Duodenal mucosa (tissue), 2 donors: ENCODE measurements at regions not wholly inside any gene's neighbourhood (a gene's known extent, or its start where the extent isn't known, plus 50 kb on each side); places are given as distances from the start of the nearest gene placed in this dataset.
"Not testable (repeated sequence)": the region's sequence is repeated elsewhere in the genome, so short reads cannot be mapped to it uniquely, and the experiment has no call there.

ENCODE experiments used
- H3K27ac ChIP-seq: one replicate; pipeline ENCODE4 v1.7.0; 2013; ENCODE audit warnings: low read depth, low read length
- H3K27me3 ChIP-seq, 2 donors: one replicate each; pipeline ENCODE4 v1.7.0; 2013; ENCODE audit warnings: low read length in 2 of 2, control low read depth in 1 of 2; ENCODE audit not compliant: insufficient read depth in 2 of 2, control insufficient read depth in 1 of 2
- H3K36me3 ChIP-seq, 2 donors: one replicate each; pipeline ENCODE4 v1.7.0; 2013; ENCODE audit warnings: low read length in 2 of 2, control low read depth in 1 of 2; ENCODE audit not compliant: insufficient read depth in 2 of 2, control insufficient read depth in 1 of 2
- H3K4me1 ChIP-seq, 2 donors: one replicate each; pipeline ENCODE4 v1.7.0; 2013; ENCODE audit warnings: low read length in 2 of 2, control low read depth in 1 of 2; ENCODE audit not compliant: insufficient read depth in 2 of 2, control insufficient read depth in 1 of 2
- H3K4me3 ChIP-seq, 2 donors: one replicate each; pipeline ENCODE4 v1.7.0; 2013; ENCODE audit warnings: low read length in 2 of 2, low read depth in 1 of 2
- H3K9ac ChIP-seq, 2 donors: one replicate each; pipeline ENCODE4 v1.7.0; 2013; ENCODE audit warnings: low read length in 2 of 2, low read depth in 1 of 2
- H3K9me3 ChIP-seq, 2 donors: one replicate each; pipeline ENCODE4 v1.7.0; 2013; ENCODE audit warnings: low read length in 2 of 2, control low read depth in 1 of 2; ENCODE audit not compliant: control insufficient read depth in 1 of 2

DNA sequence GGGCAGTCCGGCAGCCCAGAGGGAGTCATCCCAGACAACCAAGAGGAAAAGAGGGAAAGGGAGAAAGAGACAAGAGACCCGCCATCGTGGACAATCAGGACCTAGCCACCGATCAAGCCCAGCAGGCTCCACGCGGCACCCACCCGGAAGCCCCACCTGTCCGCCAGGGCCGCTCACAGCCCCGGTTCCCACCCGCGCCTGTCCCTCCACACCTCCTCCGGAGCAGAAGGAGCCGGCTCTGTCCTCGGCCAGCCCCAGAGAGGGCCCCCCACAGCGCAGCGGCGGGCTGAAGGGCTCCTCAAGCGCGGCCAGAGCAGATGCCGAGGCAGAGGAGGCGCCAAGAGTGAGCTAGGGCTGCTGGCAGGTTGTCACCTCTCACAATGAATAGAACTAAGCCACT, 784.7 kb upstream of the FBXO33 start:
- Histone ChIP-seq H3K9ac (no peak overlapping the region), H3K4me3 (no peak overlapping the region), H3K36me3 (no peaks in the 10 kb centered on the region), H3K27ac (no peak overlapping the region), H3K27me3 (no peaks in the 10 kb centered on the region), H3K4me1 (no peaks in the 10 kb centered on the region), H3K9me3 (peaks cover 0 to 2% of the 10 kb centered on the region in 2 donors)

DNA sequence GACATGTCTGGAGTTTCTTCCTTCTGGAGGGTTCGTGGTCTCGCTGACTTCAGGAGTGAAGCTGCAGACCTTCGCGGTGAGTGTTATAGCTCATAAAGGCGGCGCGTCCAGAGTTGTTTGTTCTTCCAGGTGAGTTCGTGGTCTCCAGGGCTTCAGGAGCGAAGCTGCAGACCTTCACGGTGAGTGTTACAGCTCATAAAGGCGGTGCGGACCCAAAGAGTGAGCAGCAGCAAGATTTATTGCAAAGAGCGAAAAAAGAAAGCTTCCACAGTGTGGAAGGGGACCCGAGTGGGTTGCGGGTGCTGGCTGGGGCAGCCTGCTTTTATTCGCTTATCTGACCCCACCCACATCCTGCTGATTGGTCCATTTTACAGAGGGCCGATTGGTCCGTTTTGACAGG, 784.2 kb upstream of the FBXO33 start:
- H3K9ac ChIP-seq, H3K9me3 ChIP-seq, H3K27ac ChIP-seq, H3K27me3 ChIP-seq, H3K36me3 ChIP-seq, H3K4me1 ChIP-seq, H3K4me3 ChIP-seq: not testable (repeated sequence)

DNA sequence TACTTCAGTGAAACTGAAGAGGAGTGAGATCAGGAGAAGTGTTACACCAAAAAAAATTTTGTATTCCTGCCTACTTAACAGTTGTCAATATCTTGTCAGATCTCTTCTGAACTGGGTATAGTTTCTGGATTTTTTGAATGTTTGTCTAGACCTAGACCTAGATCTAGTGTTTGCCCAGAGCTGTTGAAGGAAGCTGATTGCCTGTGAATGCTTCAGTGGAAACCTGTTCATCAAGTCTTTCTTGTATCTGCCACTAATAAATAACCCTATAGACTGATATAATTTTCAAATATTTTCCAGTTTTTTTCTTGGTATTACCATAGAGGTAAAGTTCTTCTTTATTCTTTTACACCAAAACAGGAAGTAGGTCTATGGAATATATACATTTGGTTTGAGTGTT, 781.5 kb upstream of the FBXO33 start:
- no peak overlapping the region for H3K9ac ChIP-seq
- H3K27ac ChIP-seq = no peak overlapping the region
- peaks cover 0 to 2% of the 10 kb centered on the region in 2 donors for H3K9me3 ChIP-seq
- no peaks in the 10 kb centered on the region for H3K27me3 ChIP-seq
- no peaks in the 10 kb centered on the region for H3K4me1 ChIP-seq
- H3K4me3 ChIP-seq = no peak overlapping the region
- H3K36me3 ChIP-seq = no peaks in the 10 kb centered on the region

DNA sequence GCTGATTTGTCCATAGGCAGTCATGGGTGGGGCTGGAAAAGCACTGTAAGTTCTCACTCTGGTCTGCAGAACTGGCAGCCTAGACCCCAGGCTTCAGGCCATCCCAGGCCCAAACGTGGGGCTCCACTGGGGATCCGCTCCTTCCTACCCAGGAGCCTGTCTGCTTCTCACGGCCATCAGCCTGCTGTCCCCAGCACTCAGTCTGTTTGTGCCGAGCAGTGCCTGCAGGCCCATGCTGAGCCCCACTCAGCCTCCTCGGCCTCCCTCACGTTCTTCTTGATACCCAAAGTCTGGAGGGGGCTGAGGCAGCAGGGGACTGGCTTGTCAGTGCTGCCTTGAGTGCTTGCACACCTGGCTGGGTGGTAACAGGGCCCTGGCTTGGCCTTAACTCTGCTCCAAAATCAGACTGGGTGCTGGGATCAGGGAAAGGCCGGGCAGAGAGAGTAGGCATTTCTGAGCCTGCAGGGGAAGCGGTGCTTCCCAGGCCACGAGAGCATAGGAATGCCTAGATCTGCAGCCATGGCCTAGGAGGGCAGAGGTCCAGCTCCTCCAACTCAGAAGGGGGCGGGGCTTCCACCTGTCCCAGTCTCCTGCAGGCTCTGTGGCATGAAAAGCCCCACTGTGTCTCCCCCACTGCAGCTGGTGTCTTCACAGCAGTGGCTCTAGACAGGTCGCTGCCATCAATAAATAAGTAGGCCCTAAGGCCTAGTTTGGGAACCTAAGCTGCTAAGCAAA, 772.4 kb upstream of the FBXO33 start:
- no peaks in the 10 kb centered on the region for H3K27me3 ChIP-seq
- no peaks in the 10 kb centered on the region for H3K4me1 ChIP-seq
- H3K9me3 ChIP-seq = peaks cover 2 to 4% of the 10 kb centered on the region in 2 donors
- H3K27ac ChIP-seq = no peak overlapping the region
- no peak overlapping the region for H3K4me3 ChIP-seq
- H3K9ac ChIP-seq = no peak overlapping the region
- H3K36me3 ChIP-seq = no peaks in the 10 kb centered on the region

DNA sequence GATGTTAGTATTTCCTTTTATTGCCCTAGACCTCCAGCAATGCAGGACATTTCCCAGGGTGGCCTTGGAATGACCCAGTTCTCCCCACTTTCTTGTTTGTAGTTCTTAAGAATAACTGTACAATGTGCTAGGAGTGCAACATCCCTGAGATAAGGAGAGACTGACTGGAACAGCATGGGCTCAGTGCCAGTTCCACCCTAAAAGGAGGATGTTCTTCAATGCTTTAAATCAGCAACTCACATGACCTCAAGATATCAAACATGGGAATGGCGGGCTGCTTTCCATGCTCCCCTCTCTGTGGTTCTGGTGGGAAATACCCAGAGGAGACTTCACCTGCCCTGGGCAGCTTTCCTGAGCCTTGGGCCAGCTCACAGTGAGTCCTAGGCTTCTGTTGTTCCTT, 766.9 kb upstream of the FBXO33 start:
- no peaks in the 10 kb centered on the region for H3K36me3 ChIP-seq
- H3K9ac ChIP-seq = no peak overlapping the region
- peaks cover 0 to under 1% of the 10 kb centered on the region in 2 donors for H3K9me3 ChIP-seq
- H3K27ac ChIP-seq = no peak overlapping the region
- H3K4me1 ChIP-seq = no peaks in the 10 kb centered on the region
- no peak overlapping the region for H3K4me3 ChIP-seq
- no peaks in the 10 kb centered on the region for H3K27me3 ChIP-seq

DNA sequence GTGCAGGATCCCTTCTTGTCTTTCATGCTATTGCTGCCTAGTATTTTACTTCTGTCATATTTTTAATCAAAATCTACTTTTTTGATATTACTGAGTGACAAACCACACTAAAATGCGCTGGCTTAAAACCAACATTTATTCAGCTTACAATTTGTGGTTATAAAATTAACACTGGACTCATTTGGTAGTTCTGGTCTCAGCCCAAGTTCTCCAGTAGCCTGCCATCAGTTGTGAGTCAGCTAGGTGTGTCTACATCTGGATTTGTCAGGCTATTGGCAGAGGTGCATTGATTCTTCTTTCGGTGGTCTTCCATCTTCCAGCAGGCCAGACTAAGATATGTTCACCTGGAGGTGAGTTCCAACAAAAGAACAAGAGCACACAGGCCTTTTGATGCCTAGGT, 765.1 kb upstream of the FBXO33 start:
- no peak overlapping the region for H3K9ac ChIP-seq
- no peaks in the 10 kb centered on the region for H3K36me3 ChIP-seq
- no peak overlapping the region for H3K27ac ChIP-seq
- H3K27me3 ChIP-seq = no peaks in the 10 kb centered on the region
- H3K4me1 ChIP-seq = no peaks in the 10 kb centered on the region
- no peak overlapping the region for H3K4me3 ChIP-seq
- peaks cover 0 to 2% of the 10 kb centered on the region in 2 donors for H3K9me3 ChIP-seq

DNA sequence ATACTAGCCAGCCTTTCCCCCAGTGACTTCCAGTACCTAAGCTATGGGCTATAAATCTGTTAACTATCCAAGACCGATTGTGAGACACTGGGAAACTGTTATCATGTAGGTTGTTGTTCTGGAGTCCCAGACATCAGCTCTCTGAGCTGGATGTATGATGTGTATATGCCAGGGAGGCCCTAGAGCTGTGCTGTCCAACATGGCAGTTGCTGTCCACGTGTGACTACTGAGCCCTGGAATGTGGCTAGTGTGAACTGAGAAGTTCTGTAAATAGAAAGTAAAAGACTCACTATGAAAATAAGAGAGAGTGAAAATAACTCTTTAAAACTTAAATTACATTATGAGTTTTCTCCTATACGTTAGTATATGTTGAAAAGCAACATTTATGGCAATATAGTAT, 755.8 kb upstream of the FBXO33 start:
- H3K4me1 ChIP-seq = no peaks in the 10 kb centered on the region
- no peaks in the 10 kb centered on the region for H3K27me3 ChIP-seq
- no peak overlapping the region for H3K27ac ChIP-seq
- no peak overlapping the region for H3K9ac ChIP-seq
- H3K36me3 ChIP-seq = no peaks in the 10 kb centered on the region
- H3K4me3 ChIP-seq = no peak overlapping the region
- H3K9me3 ChIP-seq = no peaks in the 10 kb centered on the region

DNA sequence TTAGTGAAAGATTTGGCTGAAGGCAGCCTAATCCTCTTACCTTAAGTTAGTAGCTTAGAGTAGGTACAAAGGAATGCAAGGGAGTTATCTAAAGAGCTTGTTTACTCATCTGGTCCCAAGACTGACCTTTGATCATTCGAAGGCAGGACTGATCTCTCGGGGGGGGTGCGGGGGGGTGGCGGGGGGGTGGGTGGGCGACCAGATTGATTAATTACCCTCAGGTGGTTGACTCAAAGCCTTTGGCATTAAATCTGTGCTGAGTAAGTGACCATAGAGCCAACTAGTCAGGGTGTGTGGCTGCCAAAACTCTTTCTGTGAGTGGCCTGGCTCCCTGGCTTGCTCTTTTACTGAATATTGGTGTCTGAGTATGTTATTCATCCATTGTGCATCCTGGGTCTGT, 731.9 kb upstream of the FBXO33 start:
- no peak overlapping the region for H3K9ac ChIP-seq
- no peaks in the 10 kb centered on the region for H3K4me1 ChIP-seq
- no peaks in the 10 kb centered on the region for H3K27me3 ChIP-seq
- H3K36me3 ChIP-seq = no peaks in the 10 kb centered on the region
- H3K4me3 ChIP-seq = no peak overlapping the region
- H3K27ac ChIP-seq = no peak overlapping the region
- peaks cover 4 to 11% of the 10 kb centered on the region in 2 donors for H3K9me3 ChIP-seq

DNA sequence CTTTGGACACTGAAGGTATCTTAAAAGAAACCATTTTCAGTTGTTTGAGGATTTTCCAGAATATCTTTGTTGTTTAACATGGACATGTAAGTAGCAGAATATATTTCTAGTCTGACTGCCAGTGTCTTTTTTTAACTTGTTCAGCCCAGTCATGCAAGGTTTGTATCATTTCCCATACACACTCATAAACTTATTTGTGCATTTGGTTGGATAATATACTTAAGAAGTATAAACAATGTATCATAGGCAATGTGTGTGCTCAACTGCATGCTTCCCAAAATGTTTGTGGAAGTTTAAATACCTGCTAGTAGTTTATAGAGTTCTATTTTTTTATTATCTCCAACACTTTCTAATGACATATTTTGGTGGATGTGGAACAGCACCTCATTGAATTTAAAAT, 707.4 kb upstream of the FBXO33 start:
- Histone ChIP-seq H3K27ac (no peak overlapping the region), H3K4me1 (no peaks in the 10 kb centered on the region), H3K27me3 (no peaks in the 10 kb centered on the region), H3K9ac (no peak overlapping the region), H3K36me3 (no peaks in the 10 kb centered on the region), H3K9me3 (no peaks in the 10 kb centered on the region), H3K4me3 (no peak overlapping the region)

DNA sequence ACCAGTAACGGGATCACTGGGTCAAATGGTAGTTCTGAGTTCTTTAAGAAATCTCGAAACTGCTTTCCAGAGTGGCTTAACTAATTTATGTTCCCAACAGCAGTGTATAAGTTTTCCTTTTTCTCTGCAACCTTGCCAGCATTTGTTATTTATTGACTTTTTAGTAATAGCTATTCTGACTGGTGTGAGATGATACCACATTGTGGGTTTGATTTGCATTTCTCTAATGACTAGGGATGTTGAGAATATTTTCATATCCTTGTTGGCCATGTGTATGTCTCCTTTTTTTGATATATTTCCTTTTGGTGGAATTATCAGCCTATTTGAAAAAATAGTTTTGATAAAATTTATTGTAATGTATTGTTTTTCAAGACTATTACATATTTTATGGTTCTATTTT, 701.2 kb upstream of the FBXO33 start:
- Histone ChIP-seq H3K27me3 (no peaks in the 10 kb centered on the region), H3K9ac (no peak overlapping the region), H3K4me3 (no peak overlapping the region), H3K27ac (no peak overlapping the region), H3K4me1 (no peaks in the 10 kb centered on the region), H3K36me3 (no peaks in the 10 kb centered on the region), H3K9me3 (peaks cover 0 to 3% of the 10 kb centered on the region in 2 donors)

DNA sequence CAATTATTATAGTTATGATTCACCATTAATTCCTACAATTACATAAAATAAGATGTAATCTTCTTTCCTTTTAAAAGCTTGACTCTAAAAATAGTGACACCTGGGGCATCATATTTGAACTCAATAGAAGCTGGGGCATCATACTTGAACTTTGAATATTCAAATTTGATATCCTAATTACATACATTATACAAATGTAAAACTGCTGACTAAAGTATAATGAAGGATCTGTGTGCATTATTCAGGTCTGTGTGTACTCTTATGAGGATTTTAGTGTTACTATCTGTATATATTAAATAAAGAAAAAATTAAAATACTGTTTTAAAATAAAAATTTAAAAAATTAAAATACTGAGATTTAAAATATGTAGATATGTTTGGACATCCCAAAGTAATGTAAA, 696.9 kb upstream of the FBXO33 start:
- no peaks in the 10 kb centered on the region for H3K4me1 ChIP-seq
- H3K4me3 ChIP-seq = no peak overlapping the region
- H3K27ac ChIP-seq = no peak overlapping the region
- H3K27me3 ChIP-seq = no peaks in the 10 kb centered on the region
- no peak overlapping the region for H3K9ac ChIP-seq
- H3K36me3 ChIP-seq = no peaks in the 10 kb centered on the region
- peaks cover 0 to 5% of the 10 kb centered on the region in 2 donors for H3K9me3 ChIP-seq
